HepG2 (cell line): ENCODE measurements at regions not wholly inside any gene's neighbourhood (a gene's known extent, or its start where the extent isn't known, plus 50 kb on each side); places are given as distances from the start of the nearest gene placed in this dataset.

ENCODE experiments used
- ATM ChIP-seq: fragments of 450-650 bp; IDR thresholded peaks from 2 replicates; pipeline ENCODE4 v1.7.1; 2017; ENCODE audit warnings: mild to moderate bottlenecking, borderline replicate concordance
- ATRX ChIP-seq: sonication (generic); formaldehyde crosslinking; IDR thresholded peaks from 2 replicates; pipeline ENCODE4 v1.4.0; 2020; ENCODE audit warnings: missing genetic modification reagents, borderline replicate concordance
- BCL6 ChIP-seq: IDR thresholded peaks from 2 replicates; pipeline ENCODE4 v1.6.1; 2016; ENCODE audit warnings: missing genetic modification reagents, missing compliant biosample characterization
- EEA1 ChIP-seq: sonication (generic); formaldehyde crosslinking; IDR thresholded peaks from 2 replicates; pipeline ENCODE4 v1.5.1; 2020; ENCODE audit warnings: mild to moderate bottlenecking, missing genetic modification reagents, borderline replicate concordance
- EHMT2 ChIP-seq: fragments of 200-600 bp; sonication (generic); IDR thresholded peaks from 2 replicates; pipeline ENCODE4 v1.7.0; 2017; ENCODE audit warnings: antibody characterized with exemption, low read depth, low read length, borderline replicate concordance
- FOXA3 ChIP-seq: IDR thresholded peaks from 2 replicates; pipeline ENCODE4 v1.6.1; 2016; ENCODE audit warnings: missing genetic modification reagents, missing compliant biosample characterization
- HDAC2 ChIP-seq: sonication (generic); formaldehyde crosslinking; IDR thresholded peaks from 2 replicates; pipeline ENCODE4 v1.4.0; 2020; ENCODE audit warnings: missing genetic modification reagents
- HNF4A ChIP-seq: sonication (generic); formaldehyde crosslinking; IDR thresholded peaks from 2 replicates; pipeline ENCODE4 v1.4.0; 2020; ENCODE audit warnings: missing genetic modification reagents
- HNRNPUL1 ChIP-seq: fragments of 200-400 bp; formaldehyde crosslinking; IDR thresholded peaks from 2 replicates; pipeline ENCODE4 v1.6.1; 2017; ENCODE audit warnings: low read depth, mild to moderate bottlenecking, low read length, moderate library complexity
- MLLT10 ChIP-seq: sonication (generic); formaldehyde crosslinking; IDR thresholded peaks from 2 replicates; pipeline ENCODE4 v1.4.0; 2020; ENCODE audit warnings: missing genetic modification reagents
- NFE2L2 ChIP-seq: fragments of 150-350 bp; IDR thresholded peaks from 2 replicates; pipeline ENCODE4 v1.6.1; 2014; ENCODE audit warnings: low read length
- NR2C2 ChIP-seq: sonication (generic); formaldehyde crosslinking; IDR thresholded peaks from 2 replicates; pipeline ENCODE4 v1.4.0; 2020; ENCODE audit warnings: missing genetic modification reagents, mild to moderate bottlenecking, moderate library complexity, borderline replicate concordance
- PITX1 ChIP-seq: sonication (generic); formaldehyde crosslinking; IDR thresholded peaks from 2 replicates; pipeline ENCODE4 v1.5.1; 2020; ENCODE audit warnings: mild to moderate bottlenecking, missing genetic modification reagents
- SP4 ChIP-seq: sonication (generic); formaldehyde crosslinking; IDR thresholded peaks from 2 replicates; pipeline ENCODE4 v1.8.1; 2023; ENCODE audit warnings: mild to moderate bottlenecking, missing genetic modification reagents
- THAP8 ChIP-seq: sonication (generic); formaldehyde crosslinking; IDR thresholded peaks from 2 replicates; pipeline ENCODE4 v1.5.1; 2020; ENCODE audit warnings: missing genetic modification reagents, mild to moderate bottlenecking, borderline replicate concordance
- U2AF1 ChIP-seq: fragments of 200-400 bp; formaldehyde crosslinking; optimal IDR thresholded peaks from 2 replicates; pipeline ENCODE3; 2017; ENCODE audit warnings: mild to moderate bottlenecking, low read depth, low read length
- ZBED4 ChIP-seq: sonication (generic); formaldehyde crosslinking; IDR thresholded peaks from 2 replicates; pipeline ENCODE4 v1.4.0; 2020; ENCODE audit warnings: missing genetic modification reagents, borderline replicate concordance
- ZBTB7B ChIP-seq: sonication (generic); formaldehyde crosslinking; IDR thresholded peaks from 2 replicates; pipeline ENCODE4 v1.4.0; 2020; ENCODE audit warnings: missing genetic modification reagents
- ZNF3 ChIP-seq: IDR thresholded peaks from 2 replicates; pipeline ENCODE4 v1.7.0; 2017; ENCODE audit warnings: inconsistent platforms
- ZNF382 ChIP-seq: sonication (generic); formaldehyde crosslinking; IDR thresholded peaks from 2 replicates; pipeline ENCODE4 v1.5.0; 2020; ENCODE audit warnings: missing genetic modification reagents, mild to moderate bottlenecking, borderline replicate concordance
- ZNF639 ChIP-seq: conservative IDR thresholded peaks from 2 replicates; pipeline ENCODE4 v1.6.1; 2018; ENCODE audit warnings: missing genetic modification reagents

GRCh38 chr2:180761224-180761623 is 219.2 kb upstream of the UBE2E3 start (continued):
- 0 out of 2 replicates have a peak, but pooled peaks have one; percentile 21 for TF ChIP-seq ZBED4 (CRISPR knock-in tag)
- TF ChIP-seq ATRX (CRISPR knock-in tag) = no peak
- no peak for TF ChIP-seq NFE2L2
- TF ChIP-seq ATM = peak; percentile 49; the same call in 1 of the 2 replicates
- TF ChIP-seq HNF4A = peak; percentile 25; the same call in 1 of the 2 replicates
- peak; percentile 38; the same call in 1 of the 2 replicates for TF ChIP-seq BCL6 (CRISPR knock-in tag)
- no peak for TF ChIP-seq HNRNPUL1
- TF ChIP-seq HDAC2 (CRISPR knock-in tag) = peak; percentile 56
- TF ChIP-seq ZBTB7B (CRISPR knock-in tag) = no peak
- peak; percentile 33; the same call in 1 of the 2 replicates for TF ChIP-seq NR2C2 (CRISPR knock-in tag)
- 0 out of 2 replicates have a peak, but pooled peaks have one; percentile 18 for TF ChIP-seq PITX1
- no peak for TF ChIP-seq U2AF1
- no peak for TF ChIP-seq MLLT10 (CRISPR knock-in tag)
- TF ChIP-seq SP4 (CRISPR knock-in tag) = no peak
- peak; percentile 28; the same call in 1 of the 2 replicates for TF ChIP-seq EHMT2
- no peak for TF ChIP-seq THAP8 (CRISPR knock-in tag)
- no peak for TF ChIP-seq EEA1 (CRISPR knock-in tag)
- TF ChIP-seq ZNF639 (CRISPR knock-in tag) = no peak
- TF ChIP-seq FOXA3 (CRISPR knock-in tag) = peak; percentile 82
- TF ChIP-seq ZNF382 (CRISPR knock-in tag) = no peak
- TF ChIP-seq ZNF3 (CRISPR knock-in tag) = no peak
